Cardiac fibroblast (primary cell): ENCODE measurements at regions not wholly inside any gene's neighbourhood (a gene's known extent, or its start where the extent isn't known, plus 50 kb on each side); places are given as distances from the start of the nearest gene placed in this dataset.

Experiments
- DNase-seq, 2 donors: peaks; one replicate each; pipeline versions ENCODE4 v3.0.0 to v3.0.0-alpha.2; 2010; ENCODE audit warnings: low read depth in 2 of 2
- H3K4me3 ChIP-seq, 2 donors: replicated peaks in 1 of 2; 1 replicate in 1 of 2; 2 replicates in 1 of 2; pipeline ENCODE4 v1.5.1; 2011; ENCODE audit warnings: low read depth in 2 of 2, low read length in 2 of 2, mild to moderate bottlenecking in 2 of 2, moderate library complexity in 1 of 2
- TF ChIP-seq, protein P1 (sequence below): IDR thresholded peaks from one replicate; pipeline ENCODE4 v1.5.1; 2011; ENCODE audit warnings: low read depth, mild to moderate bottlenecking, low read length, inconsistent platforms

DNA sequence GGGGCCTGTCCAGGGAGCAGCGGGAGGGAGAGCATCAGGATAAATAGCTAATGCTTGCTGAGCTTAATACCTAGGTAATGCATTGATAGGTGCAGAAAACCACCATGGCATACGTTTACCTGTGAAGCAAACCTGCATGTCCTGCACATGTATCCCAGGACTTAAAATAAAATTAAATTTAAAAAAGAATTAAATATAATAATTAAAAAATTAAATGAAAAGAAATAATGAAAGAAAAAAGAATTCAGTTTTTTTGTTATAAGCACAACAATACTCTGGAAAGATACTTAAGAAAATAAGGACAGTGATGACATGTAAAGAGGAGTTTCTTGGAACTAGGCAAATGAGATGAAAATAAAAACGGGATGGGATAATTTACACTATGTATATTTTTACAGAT is 386.2 kb downstream of the LRRIQ3 start:
- TF ChIP-seq, protein P1, sequence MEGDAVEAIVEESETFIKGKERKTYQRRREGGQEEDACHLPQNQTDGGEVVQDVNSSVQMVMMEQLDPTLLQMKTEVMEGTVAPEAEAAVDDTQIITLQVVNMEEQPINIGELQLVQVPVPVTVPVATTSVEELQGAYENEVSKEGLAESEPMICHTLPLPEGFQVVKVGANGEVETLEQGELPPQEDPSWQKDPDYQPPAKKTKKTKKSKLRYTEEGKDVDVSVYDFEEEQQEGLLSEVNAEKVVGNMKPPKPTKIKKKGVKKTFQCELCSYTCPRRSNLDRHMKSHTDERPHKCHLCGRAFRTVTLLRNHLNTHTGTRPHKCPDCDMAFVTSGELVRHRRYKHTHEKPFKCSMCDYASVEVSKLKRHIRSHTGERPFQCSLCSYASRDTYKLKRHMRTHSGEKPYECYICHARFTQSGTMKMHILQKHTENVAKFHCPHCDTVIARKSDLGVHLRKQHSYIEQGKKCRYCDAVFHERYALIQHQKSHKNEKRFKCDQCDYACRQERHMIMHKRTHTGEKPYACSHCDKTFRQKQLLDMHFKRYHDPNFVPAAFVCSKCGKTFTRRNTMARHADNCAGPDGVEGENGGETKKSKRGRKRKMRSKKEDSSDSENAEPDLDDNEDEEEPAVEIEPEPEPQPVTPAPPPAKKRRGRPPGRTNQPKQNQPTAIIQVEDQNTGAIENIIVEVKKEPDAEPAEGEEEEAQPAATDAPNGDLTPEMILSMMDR: no peak
- DNase-seq: no peak
- H3K4me3 ChIP-seq: no peak overlapping the region

DNA sequence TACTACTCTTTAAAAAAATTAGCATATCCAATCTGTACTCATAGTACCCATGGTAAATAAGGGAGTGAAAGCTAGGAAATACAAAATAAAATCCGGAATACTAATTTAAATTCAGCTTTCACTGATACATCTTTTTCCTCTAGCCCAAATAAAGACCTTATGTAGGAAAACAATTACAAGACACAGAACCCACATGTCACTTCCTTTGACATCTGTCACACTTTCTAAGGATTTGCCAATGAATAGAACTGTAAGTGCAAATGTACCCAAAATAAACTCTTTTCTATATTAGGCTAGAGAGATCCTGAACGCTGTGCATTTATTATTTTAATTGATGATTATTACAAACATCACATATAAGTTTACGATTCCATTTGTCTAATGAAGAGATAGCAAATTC is 393.0 kb downstream of the LRRIQ3 start:
- DNase-seq: no peak
- TF ChIP-seq, protein P1: no peak
- H3K4me3 ChIP-seq: no peak overlapping the region

DNA sequence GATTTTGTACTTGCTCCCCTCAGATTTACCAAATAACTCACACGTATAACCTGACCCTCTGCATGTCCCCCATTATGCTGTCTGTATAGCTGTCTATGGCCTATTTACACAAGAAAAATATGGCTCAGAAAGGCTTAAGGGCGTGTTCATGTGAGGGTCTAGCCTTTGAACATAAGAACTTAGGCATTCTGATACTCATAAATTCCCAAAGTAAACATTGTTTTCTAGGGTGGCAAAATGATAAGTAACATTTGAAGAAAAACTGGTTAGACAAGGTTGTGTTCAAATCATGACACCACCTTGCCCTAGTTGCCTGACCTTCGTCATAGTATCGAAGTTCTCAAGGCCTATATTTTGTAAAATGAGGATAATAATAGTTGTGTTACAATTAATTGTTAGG is 394.6 kb downstream of the LRRIQ3 start:
- no peak overlapping the region for H3K4me3 ChIP-seq
- DNase-seq: no peak
- TF ChIP-seq, protein P1: no peak

DNA sequence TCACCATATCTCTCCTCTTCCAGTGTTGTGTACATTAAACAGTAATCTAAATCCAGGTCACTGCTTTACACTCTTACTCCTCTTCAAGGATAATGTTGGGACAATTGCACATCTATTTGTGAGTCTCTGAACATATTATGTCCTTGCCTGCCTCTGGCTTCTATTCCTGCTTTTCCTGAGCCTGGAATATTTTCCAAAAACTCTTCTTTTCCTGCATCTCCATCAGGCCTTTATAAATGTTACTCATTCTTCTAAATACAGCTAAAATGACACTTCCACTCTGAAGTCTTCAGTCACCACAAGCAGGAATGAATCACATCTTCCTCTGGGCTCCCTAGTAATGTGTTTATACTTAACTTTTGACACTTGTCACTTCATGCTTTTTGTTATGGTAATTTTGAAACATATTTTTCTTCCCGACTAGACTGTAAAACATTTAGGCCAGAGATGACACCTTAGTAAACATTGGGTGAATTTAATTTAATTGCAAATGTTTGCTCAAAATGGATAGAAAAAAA is 396.0 kb downstream of the LRRIQ3 start:
- TF ChIP-seq, protein P1: no peak
- DNase-seq: no peak
- H3K4me3 ChIP-seq: no peak overlapping the region

DNA sequence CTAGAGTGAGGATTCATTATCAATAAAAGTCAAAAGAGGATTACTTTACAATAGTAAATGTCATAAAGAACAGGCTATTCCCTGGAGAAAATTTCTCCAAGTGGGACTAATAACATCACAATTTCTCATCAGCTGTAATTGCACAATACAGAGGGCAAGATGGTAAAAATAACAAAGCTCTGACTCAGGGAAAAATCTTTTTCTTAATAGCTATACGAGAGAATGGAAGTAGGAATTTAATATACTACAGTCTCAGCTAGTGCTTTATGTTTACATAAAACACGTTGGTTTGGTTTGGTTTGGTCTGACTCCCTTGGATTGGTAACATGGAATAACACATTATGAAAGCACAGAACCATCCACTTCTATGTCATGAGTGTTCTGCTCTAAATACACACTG is 397.6 kb downstream of the LRRIQ3 start:
- peak; percentile 38 to 61 for DNase-seq
- TF ChIP-seq, protein P1: no peak
- no peak overlapping the region for H3K4me3 ChIP-seq

DNA sequence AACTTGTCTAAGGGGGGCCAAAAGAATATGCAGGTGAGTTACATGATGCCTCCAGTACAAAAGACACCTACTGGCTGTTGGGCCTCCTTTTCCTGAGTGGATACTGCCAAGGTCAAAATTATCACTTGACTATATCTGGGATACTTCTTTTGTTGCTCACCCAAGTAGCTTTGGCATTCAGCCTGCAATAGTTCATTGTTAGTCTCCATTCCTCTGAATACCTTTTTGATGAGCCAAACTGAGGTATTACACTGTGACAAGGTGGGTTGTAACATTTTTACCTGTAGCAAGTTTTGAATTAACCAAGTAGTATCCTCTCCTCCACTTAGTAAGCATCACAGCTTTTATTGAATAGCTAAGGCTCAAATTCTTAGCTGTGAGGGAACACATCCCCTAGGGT is 408.0 kb downstream of the LRRIQ3 start:
- H3K4me3 ChIP-seq: no peak overlapping the region
- no peak for DNase-seq
- TF ChIP-seq, protein P1: no peak

DNA sequence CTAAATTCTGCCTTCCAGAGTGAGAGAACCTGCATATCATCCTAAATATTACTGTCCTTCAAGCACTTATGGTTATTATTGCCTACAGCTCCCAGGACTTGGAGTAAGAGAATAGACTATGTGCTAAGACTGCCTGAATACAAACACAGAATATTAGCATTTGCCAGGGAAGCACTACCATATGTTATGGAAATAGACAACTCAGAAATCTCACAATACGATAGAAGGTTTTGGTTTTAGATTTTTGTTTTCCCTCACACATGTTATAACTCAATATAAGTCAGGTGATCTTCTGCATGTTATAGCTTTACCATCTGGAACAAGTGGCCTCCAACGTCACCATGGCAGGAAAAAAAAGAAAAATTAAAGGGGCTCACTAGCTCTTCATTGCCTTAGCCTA is 413.9 kb downstream of the LRRIQ3 start:
- TF ChIP-seq, protein P1: no peak
- H3K4me3 ChIP-seq: no peak overlapping the region
- no peak for DNase-seq
